Panc1 (cell line): ENCODE measurements at regions not wholly inside any gene's neighbourhood (a gene's known extent, or its start where the extent isn't known, plus 50 kb on each side); places are given as distances from the start of the nearest gene placed in this dataset.

Experiments
- ATAC-seq: fragments of 200-7000 bp; cut with Tn5 transposase; 2 replicates; pipeline ENCODE4 v1.9.1; 2020; ENCODE audit warnings: mild to moderate bottlenecking, moderate library complexity
- BruUV-seq: library from RNA; stranded (reverse); fragments of 400-500 nt; replicated peaks from 2 replicates; lab custom pipeline; 2021; lab: Mats Ljungman, UMichigan
- CTCF ChIA-PET: fragments of 300-600 bp; sonication (Branson Sonifier 250); formaldehyde crosslinking; loops from one replicate; lab custom pipeline; 2022; ENCODE audit warnings: antibody characterized with exemption; lab: Charles Lee
- POLR2A ChIA-PET: fragments of 300-600 bp; sonication (Branson Sonifier 250); formaldehyde crosslinking; loops from one replicate; lab custom pipeline; 2022; ENCODE audit warnings: antibody characterized with exemption; lab: Charles Lee
- DNase-seq: peaks from one replicate; pipeline ENCODE4 v3.0.0-alpha.2; 2010; ENCODE audit warnings: low read depth, low spot score
- H3K27ac ChIP-seq: 2 replicates; pipeline ENCODE4 v1.5.1; 2011; ENCODE audit warnings: mild to moderate bottlenecking, low read length, inconsistent platforms
- H3K27me3 ChIP-seq: fragments of 200-500 bp; sonication (Bioruptor generic); 2 replicates; pipeline ENCODE4 v1.6.0; 2014; ENCODE audit warnings: low read length, inconsistent platforms; ENCODE audit not compliant: control insufficient read depth, insufficient read depth
- H3K36me3 ChIP-seq: fragments of 200-500 bp; sonication (Bioruptor generic); 2 replicates; pipeline ENCODE4 v1.5.1; 2014; ENCODE audit warnings: inconsistent platforms, mild to moderate bottlenecking, low read length, moderate library complexity; ENCODE audit not compliant: control insufficient read depth, insufficient read depth
- H3K4me1 ChIP-seq: 2 replicates; pipeline ENCODE4 v1.5.1; 2011; ENCODE audit warnings: inconsistent platforms, mild to moderate bottlenecking, low read length, moderate library complexity; ENCODE audit not compliant: control insufficient read depth, insufficient read depth
- H3K4me3 ChIP-seq, 2 experiments: 2 replicates each; pipeline ENCODE4 v1.5.1; 2011 to 2012; ENCODE audit warnings: low read depth in 2 of 2, low read length in 2 of 2, mild to moderate bottlenecking in 2 of 2, inconsistent platforms in 1 of 2, moderate library complexity in 1 of 2
- H3K9me3 ChIP-seq: fragments of 200-500 bp; sonication (Bioruptor generic); 2 replicates; pipeline ENCODE4 v1.5.1; 2014; ENCODE audit warnings: low read depth, mild to moderate bottlenecking, inconsistent platforms, low read length, moderate library complexity; ENCODE audit not compliant: control insufficient read depth, insufficient read depth
- POLR2AphosphoS5 ChIP-seq: IDR thresholded peaks from 2 replicates; pipeline ENCODE4 v1.6.1; 2012; ENCODE audit warnings: mild to moderate bottlenecking, low read depth, low read length, moderate library complexity
- SIN3A ChIP-seq: IDR thresholded peaks from 2 replicates; pipeline ENCODE4 v1.6.1; 2012; ENCODE audit warnings: low read depth, mild to moderate bottlenecking, low read length, moderate library complexity, borderline replicate concordance; ENCODE audit not compliant: insufficient read depth
- TCF7L2 ChIP-seq: IDR thresholded peaks from 2 replicates; pipeline ENCODE4 v1.6.1; 2011; ENCODE audit warnings: mild to moderate bottlenecking, low read depth, low read length, inconsistent platforms
- in situ Hi-C: cut with HindIII; loops from 2 replicates; pipeline ENCODE4 v1.10.0; 2016; ENCODE audit warnings: low sequenced_read_pairs, low pct_unique_long_range_greater_than_20kb
- intact Hi-C: fragments of 100-400 bp; cut with micrococcal nuclease; formaldehyde crosslinking; loops from one replicate; pipeline ENCODE4 v1.10.0; 2022; ENCODE audit not compliant: unreplicated experiment
- TF ChIP-seq, protein P1 (sequence below): fragments of 450-650 bp; IDR thresholded peaks from 2 replicates; pipeline ENCODE4 v1.5.1; 2017; ENCODE audit warnings: mild to moderate bottlenecking
- TF ChIP-seq, protein P2 (sequence below), 2 experiments: IDR thresholded peaks; 2 replicates each; pipeline ENCODE4 v1.6.1; 2011 to 2012; ENCODE audit warnings: low read depth in 2 of 2, control low read depth in 1 of 2, low read length in 1 of 2, mild to moderate bottlenecking in 1 of 2, moderate library complexity in 1 of 2; ENCODE audit not compliant: insufficient read depth in 1 of 2

DNA sequence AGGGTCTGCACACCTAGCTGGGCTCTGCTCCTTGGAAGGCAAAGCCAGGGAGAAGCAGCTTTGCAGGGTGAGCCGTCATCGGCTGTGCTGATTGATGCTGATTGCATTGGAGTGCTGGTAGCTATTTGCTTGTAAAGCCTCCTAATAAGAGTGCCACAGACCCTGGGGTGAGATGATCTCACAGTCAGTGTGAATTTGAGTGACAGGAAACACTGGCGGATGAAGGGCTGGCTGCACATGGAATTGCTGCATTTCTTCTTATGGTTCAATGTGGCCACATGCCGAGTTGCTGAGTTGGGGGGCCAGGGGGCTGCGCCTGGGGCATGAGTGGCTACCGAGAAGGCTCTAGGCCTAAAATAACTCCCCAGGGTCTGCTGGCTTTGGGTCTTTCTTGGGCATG lies 138.2 kb upstream of the CACNA1E start:
- H3K9me3 ChIP-seq, result no peaks in the 10 kb centered on the region
- intact Hi-C loops (no loop called here), in situ Hi-C loops (no loop called here)
- no peak overlapping the region for H3K27ac ChIP-seq
- ChIA-PET CTCF (no interaction called here), POLR2A (no interaction called here)
- BruUV-seq, result no TSS peak
- H3K36me3 ChIP-seq, result no peaks in the 10 kb centered on the region
- DNase-seq (no peak), ATAC-seq (no peak)
- H3K27me3 ChIP-seq, result peaks cover 6% of the 10 kb centered on the region; the same call in 1 of the 2 replicates
- TF ChIP-seq, protein P1, sequence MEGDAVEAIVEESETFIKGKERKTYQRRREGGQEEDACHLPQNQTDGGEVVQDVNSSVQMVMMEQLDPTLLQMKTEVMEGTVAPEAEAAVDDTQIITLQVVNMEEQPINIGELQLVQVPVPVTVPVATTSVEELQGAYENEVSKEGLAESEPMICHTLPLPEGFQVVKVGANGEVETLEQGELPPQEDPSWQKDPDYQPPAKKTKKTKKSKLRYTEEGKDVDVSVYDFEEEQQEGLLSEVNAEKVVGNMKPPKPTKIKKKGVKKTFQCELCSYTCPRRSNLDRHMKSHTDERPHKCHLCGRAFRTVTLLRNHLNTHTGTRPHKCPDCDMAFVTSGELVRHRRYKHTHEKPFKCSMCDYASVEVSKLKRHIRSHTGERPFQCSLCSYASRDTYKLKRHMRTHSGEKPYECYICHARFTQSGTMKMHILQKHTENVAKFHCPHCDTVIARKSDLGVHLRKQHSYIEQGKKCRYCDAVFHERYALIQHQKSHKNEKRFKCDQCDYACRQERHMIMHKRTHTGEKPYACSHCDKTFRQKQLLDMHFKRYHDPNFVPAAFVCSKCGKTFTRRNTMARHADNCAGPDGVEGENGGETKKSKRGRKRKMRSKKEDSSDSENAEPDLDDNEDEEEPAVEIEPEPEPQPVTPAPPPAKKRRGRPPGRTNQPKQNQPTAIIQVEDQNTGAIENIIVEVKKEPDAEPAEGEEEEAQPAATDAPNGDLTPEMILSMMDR, result no peak
- no peak for TF ChIP-seq SIN3A
- no peak for TF ChIP-seq TCF7L2
- no peak for TF ChIP-seq POLR2AphosphoS5
- H3K4me3 ChIP-seq, result no peak overlapping the region
- no peaks in the 10 kb centered on the region for H3K4me1 ChIP-seq

DNA sequence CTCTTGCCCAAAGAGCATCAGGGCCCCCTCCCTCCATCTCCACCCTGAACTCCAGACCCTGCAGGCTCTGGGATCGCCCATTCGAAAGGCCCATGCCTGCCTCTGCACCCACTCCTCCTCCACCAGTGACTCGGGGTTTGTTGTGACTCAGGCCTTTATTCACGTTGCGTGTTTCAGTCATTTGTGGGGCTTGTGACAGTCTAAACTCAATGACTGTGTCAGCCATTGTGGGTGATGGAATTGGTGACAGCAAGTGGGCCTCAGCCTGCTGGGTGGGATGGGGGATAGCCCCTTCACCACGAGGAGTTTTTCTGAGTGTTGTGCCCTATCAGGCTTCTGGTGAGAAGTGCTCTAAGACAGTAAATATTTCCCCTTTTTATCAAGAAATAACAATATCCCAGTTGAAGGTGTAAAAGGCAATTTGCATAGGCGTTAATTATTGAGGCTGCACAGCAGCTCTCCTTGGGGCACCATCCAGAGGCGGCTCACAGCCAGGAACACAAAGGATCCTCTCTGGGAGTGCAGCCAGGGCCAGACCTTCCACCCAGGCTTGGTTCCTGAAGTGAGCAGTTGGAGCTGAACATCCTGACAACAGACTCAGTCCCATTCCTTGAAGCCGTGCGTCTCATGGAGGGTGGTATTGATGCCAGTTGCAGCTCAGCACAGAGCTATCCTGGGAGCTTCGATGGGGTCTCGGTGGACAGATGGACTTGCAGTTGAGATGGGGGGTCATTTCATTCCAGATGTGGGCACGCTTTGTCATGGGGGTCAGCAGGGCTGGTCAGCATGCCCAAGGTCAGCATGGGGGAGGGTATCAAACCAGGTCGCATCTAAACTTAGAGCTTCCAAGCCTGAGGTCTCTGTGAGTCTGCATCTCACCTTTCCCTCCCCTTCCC lies 135.6 kb upstream of the CACNA1E start:
- ATAC-seq (no peak), DNase-seq (no peak)
- ChIA-PET POLR2A (no interaction called here), CTCF (no interaction called here)
- BruUV-seq, result no TSS peak
- no peaks in the 10 kb centered on the region for H3K4me1 ChIP-seq
- no peak for TF ChIP-seq SIN3A
- TF ChIP-seq, protein P1, result no peak
- no peak for TF ChIP-seq POLR2AphosphoS5
- TF ChIP-seq TCF7L2, result no peak
- TF ChIP-seq, protein P2, sequence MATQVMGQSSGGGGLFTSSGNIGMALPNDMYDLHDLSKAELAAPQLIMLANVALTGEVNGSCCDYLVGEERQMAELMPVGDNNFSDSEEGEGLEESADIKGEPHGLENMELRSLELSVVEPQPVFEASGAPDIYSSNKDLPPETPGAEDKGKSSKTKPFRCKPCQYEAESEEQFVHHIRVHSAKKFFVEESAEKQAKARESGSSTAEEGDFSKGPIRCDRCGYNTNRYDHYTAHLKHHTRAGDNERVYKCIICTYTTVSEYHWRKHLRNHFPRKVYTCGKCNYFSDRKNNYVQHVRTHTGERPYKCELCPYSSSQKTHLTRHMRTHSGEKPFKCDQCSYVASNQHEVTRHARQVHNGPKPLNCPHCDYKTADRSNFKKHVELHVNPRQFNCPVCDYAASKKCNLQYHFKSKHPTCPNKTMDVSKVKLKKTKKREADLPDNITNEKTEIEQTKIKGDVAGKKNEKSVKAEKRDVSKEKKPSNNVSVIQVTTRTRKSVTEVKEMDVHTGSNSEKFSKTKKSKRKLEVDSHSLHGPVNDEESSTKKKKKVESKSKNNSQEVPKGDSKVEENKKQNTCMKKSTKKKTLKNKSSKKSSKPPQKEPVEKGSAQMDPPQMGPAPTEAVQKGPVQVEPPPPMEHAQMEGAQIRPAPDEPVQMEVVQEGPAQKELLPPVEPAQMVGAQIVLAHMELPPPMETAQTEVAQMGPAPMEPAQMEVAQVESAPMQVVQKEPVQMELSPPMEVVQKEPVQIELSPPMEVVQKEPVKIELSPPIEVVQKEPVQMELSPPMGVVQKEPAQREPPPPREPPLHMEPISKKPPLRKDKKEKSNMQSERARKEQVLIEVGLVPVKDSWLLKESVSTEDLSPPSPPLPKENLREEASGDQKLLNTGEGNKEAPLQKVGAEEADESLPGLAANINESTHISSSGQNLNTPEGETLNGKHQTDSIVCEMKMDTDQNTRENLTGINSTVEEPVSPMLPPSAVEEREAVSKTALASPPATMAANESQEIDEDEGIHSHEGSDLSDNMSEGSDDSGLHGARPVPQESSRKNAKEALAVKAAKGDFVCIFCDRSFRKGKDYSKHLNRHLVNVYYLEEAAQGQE (IDR thresholded peaks at IDR 0.05; ENCODE audit: insufficient read depth in 1 of 2, low read depth in 2 of 2, low read length in 1 of 2), result no peak
- H3K9me3 ChIP-seq, result no peaks in the 10 kb centered on the region
- no peak overlapping the region for H3K27ac ChIP-seq
- H3K36me3 ChIP-seq, result no peaks in the 10 kb centered on the region
- peaks cover 3% of the 10 kb centered on the region; the same call in 1 of the 2 replicates for H3K27me3 ChIP-seq
- intact Hi-C loops, result no loop called here
- in situ Hi-C loops, result no loop called here
- H3K4me3 ChIP-seq, result no peak overlapping the region
